Osteocyte (in vitro differentiated cells): ENCODE measurements at regions not wholly inside any gene's neighbourhood (a gene's known extent, or its start where the extent isn't known, plus 50 kb on each side); places are given as distances from the start of the nearest gene placed in this dataset.

Experiments
- DNase-seq: peaks from one replicate; pipeline ENCODE4 v3.0.0; 2021; ENCODE audit warnings: mixed read lengths; ENCODE audit not compliant: unreplicated experiment; ENCODE audit errors: extremely low spot score
- H3K27ac Mint-ChIP-seq: one replicate; pipeline ENCODE4 v1.8.0; 2021; ENCODE audit warnings: mild to moderate bottlenecking, mixed read lengths; ENCODE audit not compliant: unreplicated experiment
- H3K27me3 Mint-ChIP-seq: one replicate; pipeline ENCODE4 v1.8.0; 2021; ENCODE audit warnings: mixed read lengths; ENCODE audit not compliant: unreplicated experiment
- H3K36me3 Mint-ChIP-seq: one replicate; pipeline ENCODE4 v1.8.0; 2021; ENCODE audit warnings: mixed read lengths; ENCODE audit not compliant: unreplicated experiment
- H3K4me1 Mint-ChIP-seq: one replicate; pipeline ENCODE4 v1.8.0; 2021; ENCODE audit warnings: mixed read lengths; ENCODE audit not compliant: unreplicated experiment
- H3K4me3 Mint-ChIP-seq: one replicate; pipeline ENCODE4 v1.8.0; 2021; ENCODE audit warnings: mild to moderate bottlenecking, moderate library complexity, mixed read lengths; ENCODE audit not compliant: unreplicated experiment
- H3K9me3 Mint-ChIP-seq: one replicate; pipeline ENCODE4 v1.8.0; 2021; ENCODE audit warnings: mixed read lengths; ENCODE audit not compliant: unreplicated experiment
- CTCF ChIP-seq: fragments of 200-600 bp; sonication (generic); IDR thresholded peaks from 2 replicates; pipeline ENCODE4 v1.5.0; 2021; ENCODE audit warnings: antibody characterized with exemption, mild to moderate bottlenecking, moderate library complexity

GRCh38 chr21:35254765-35255138 is 205.7 kb upstream of the RUNX1 start:
- TF ChIP-seq CTCF = no peak
- Mint-ChIP-seq H3K27ac (peak overlapping the region; percentile 28), H3K9me3 (peaks cover 5% of the 10 kb centered on the region), H3K4me1 (peaks cover 48% of the 10 kb centered on the region), H3K27me3 (no peaks in the 10 kb centered on the region), H3K4me3 (no peak overlapping the region), H3K36me3 (peaks cover 3% of the 10 kb centered on the region)
- no peak for DNase-seq

- Mint-ChIP-seq H3K27ac (peak overlapping the region; percentile 28), H3K4me1 (peaks cover 48% of the 10 kb centered on the region), H3K4me3 (no peak overlapping the region)
Measured at GRCh38 chr21:35254006-35254764, 205.1 kb upstream of the RUNX1 start.

GRCh38 chr21:35252831-35253230 is 203.7 kb upstream of the RUNX1 start:
- H3K27me3 Mint-ChIP-seq = no peaks in the 10 kb centered on the region
- H3K9me3 Mint-ChIP-seq = peaks cover 5% of the 10 kb centered on the region
- no peak overlapping the region for H3K4me3 Mint-ChIP-seq
- H3K4me1 Mint-ChIP-seq = peaks cover 38% of the 10 kb centered on the region
- no peak overlapping the region for H3K27ac Mint-ChIP-seq
- DNase-seq = no peak
- TF ChIP-seq CTCF = no peak
- peaks cover 3% of the 10 kb centered on the region for H3K36me3 Mint-ChIP-seq

More at GRCh38 chr21:35254006-35254764, 205.1 kb upstream of the RUNX1 start:
- no peak for TF ChIP-seq CTCF
- no peaks in the 10 kb centered on the region for H3K27me3 Mint-ChIP-seq
- peaks cover 3% of the 10 kb centered on the region for H3K36me3 Mint-ChIP-seq
- no peak for DNase-seq
- H3K9me3 Mint-ChIP-seq = peaks cover 5% of the 10 kb centered on the region

- Mint-ChIP-seq H3K27me3 (peaks cover 2% of the 10 kb centered on the region), H3K9me3 (no peaks in the 10 kb centered on the region), H3K27ac (no peak overlapping the region), H3K4me1 (peaks cover 9% of the 10 kb centered on the region), H3K4me3 (no peak overlapping the region), H3K36me3 (no peaks in the 10 kb centered on the region)
- no peak for DNase-seq
- TF ChIP-seq CTCF = no peak
Measured at GRCh38 chr21:35249636-35250035, 200.5 kb upstream of the RUNX1 start.

GRCh38 chr21:35245879-35246278 is 196.8 kb upstream of the RUNX1 start:
- no peak for DNase-seq
- Mint-ChIP-seq H3K27ac (no peak overlapping the region), H3K4me3 (no peak overlapping the region), H3K4me1 (no peaks in the 10 kb centered on the region), H3K9me3 (no peaks in the 10 kb centered on the region), H3K36me3 (no peaks in the 10 kb centered on the region), H3K27me3 (peaks cover 6% of the 10 kb centered on the region)
- no peak for TF ChIP-seq CTCF
